ENCODE measurements at regions not wholly inside any gene's neighbourhood (a gene's known extent, or its start where the extent isn't known, plus 50 kb on each side); places are given as distances from the start of the nearest gene placed in this dataset.

- DNase-seq (ENCODE audit: low read depth), result no peak
Measured at GRCh38 chr4:24287096-24287495, 297.3 kb downstream of the DHX15 start.

GRCh38 chr4:24285759-24286158, 298.6 kb downstream of the DHX15 start:
- no peak for DNase-seq (ENCODE audit: low read depth)

- no peak for DNase-seq (ENCODE audit: low read depth)
Measured at GRCh38 chr4:24282446-24282845, 301.9 kb downstream of the DHX15 start.

- DNase-seq (ENCODE audit: low read depth), result no peak
Measured at GRCh38 chr4:24279911-24280375, 304.4 kb downstream of the DHX15 start.

- no peak for DNase-seq (ENCODE audit: low read depth)
Measured at GRCh38 chr4:24279469-24279868, 304.9 kb downstream of the DHX15 start.

GRCh38 chr4:24278693-24279092, 305.7 kb downstream of the DHX15 start:
- no peak for DNase-seq (ENCODE audit: low read depth)

- no peak for DNase-seq (ENCODE audit: low read depth)
Measured at GRCh38 chr4:24274381-24274941, 309.9 kb downstream of the DHX15 start.

- no peak for DNase-seq (ENCODE audit: low read depth)
Measured at GRCh38 chr4:24273136-24273535, 311.2 kb downstream of the DHX15 start.

GRCh38 chr4:24266951-24267722, 317.2 kb downstream of the DHX15 start:
- DNase-seq (ENCODE audit: low read depth), result no peak

GRCh38 chr4:24265989-24266388, 318.4 kb downstream of the DHX15 start:
- DNase-seq (ENCODE audit: low read depth), result no peak

- no peak for DNase-seq (ENCODE audit: low read depth)
Measured at GRCh38 chr4:24262616-24263015, 321.7 kb downstream of the DHX15 start.

GRCh38 chr4:24262084-24262483, 322.3 kb downstream of the DHX15 start:
- no peak for DNase-seq (ENCODE audit: low read depth)

GRCh38 chr4:24260923-24261564, 323.3 kb downstream of the DHX15 start:
- DNase-seq (ENCODE audit: low read depth), result no peak

GRCh38 chr4:24260133-24260715, 324.1 kb downstream of the DHX15 start:
- no peak for DNase-seq (ENCODE audit: low read depth)

- DNase-seq (ENCODE audit: low read depth), result no peak
Measured at GRCh38 chr4:24256547-24256946, 327.8 kb downstream of the DHX15 start.

- DNase-seq (ENCODE audit: low read depth), result no peak
Measured at GRCh38 chr4:24256066-24256465, 328.3 kb downstream of the DHX15 start.

- no peak for DNase-seq (ENCODE audit: low read depth)
Measured at GRCh38 chr4:24252121-24252520, 332.2 kb downstream of the DHX15 start.

GRCh38 chr4:24251589-24251988, 332.8 kb downstream of the DHX15 start:
- DNase-seq (ENCODE audit: low read depth), result no peak

GRCh38 chr4:24249972-24250371, 334.4 kb downstream of the DHX15 start:
- no peak for DNase-seq (ENCODE audit: low read depth)

GRCh38 chr4:24248674-24249630, 335.4 kb downstream of the DHX15 start:
- DNase-seq (ENCODE audit: low read depth), result no peak

GRCh38 chr4:24245491-24245820, 338.9 kb downstream of the DHX15 start:
- no peak for DNase-seq (ENCODE audit: low read depth)

Data from amniotic epithelial cell (primary cell).